Neuron (in vitro differentiated cells): ENCODE measurements at regions not wholly inside any gene's neighbourhood (a gene's known extent, or its start where the extent isn't known, plus 50 kb on each side); places are given as distances from the start of the nearest gene placed in this dataset.

Experiments
- H2AFZ ChIP-seq: one replicate; pipeline ENCODE4 v1.6.1; 2013; ENCODE audit warnings: low read depth, mild to moderate bottlenecking, inconsistent platforms, low read length, moderate library complexity
- H3K27me3 ChIP-seq: one replicate; pipeline ENCODE4 v1.6.1; 2013; ENCODE audit warnings: low read length; ENCODE audit not compliant: insufficient read depth
- H3K36me3 ChIP-seq: one replicate; pipeline ENCODE4 v1.6.1; 2013; ENCODE audit warnings: low read length; ENCODE audit not compliant: insufficient read depth
- H3K4me1 ChIP-seq: one replicate; pipeline ENCODE4 v1.6.1; 2013; ENCODE audit warnings: low read length; ENCODE audit not compliant: insufficient read depth
- H3K4me3 ChIP-seq: 2 replicates; pipeline ENCODE4 v1.5.1; 2013; ENCODE audit warnings: mild to moderate bottlenecking, low read length, moderate library complexity
- H3K9me3 ChIP-seq: one replicate; pipeline ENCODE4 v1.6.1; 2013; ENCODE audit warnings: low read length

DNA sequence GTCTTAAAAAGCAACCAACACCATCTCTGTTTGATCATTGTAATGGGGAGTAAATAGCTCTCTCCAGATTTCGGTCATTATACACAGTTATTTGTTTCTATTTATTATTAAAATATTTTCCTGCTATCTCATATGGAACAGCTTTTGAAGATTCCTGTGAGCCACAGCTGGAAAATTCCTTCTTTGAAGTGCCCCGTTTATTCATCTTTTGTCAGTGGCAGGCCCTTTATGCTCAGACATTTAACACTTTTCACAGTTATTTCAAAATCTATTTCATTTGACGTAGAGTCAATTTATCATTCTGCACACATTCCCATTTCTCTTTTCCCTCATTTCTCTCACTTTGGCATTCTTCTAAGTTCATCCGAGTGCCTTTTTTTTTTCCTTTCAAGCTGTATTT, 245.9 kb upstream of the ELAC2 start:
- Histone ChIP-seq H3K4me3 (no peak overlapping the region), H3K27me3 (peaks cover 4% of the 10 kb centered on the region), H3K4me1 (peaks cover 8% of the 10 kb centered on the region), H3K9me3 (no peaks in the 10 kb centered on the region), H3K36me3 (no peaks in the 10 kb centered on the region), H2AFZ (no peak overlapping the region)

DNA sequence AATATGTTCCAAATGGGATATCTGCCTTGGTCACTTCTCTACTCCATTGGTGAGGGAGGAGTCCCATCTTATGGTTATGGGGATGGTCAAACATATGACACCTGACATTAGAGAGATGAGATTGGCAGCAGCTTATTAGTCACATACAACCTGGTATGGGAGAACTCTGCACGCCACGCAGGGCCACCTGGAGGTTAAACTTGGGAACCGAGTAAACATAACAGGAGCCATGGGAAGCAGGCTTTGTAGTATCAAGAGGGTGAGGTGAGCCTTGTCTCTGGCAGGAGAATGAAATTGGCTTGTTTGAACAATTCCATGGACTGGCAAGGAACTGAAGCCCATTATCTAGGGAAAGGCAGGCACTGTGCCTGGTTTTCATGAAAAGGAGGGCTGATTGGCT, 238.7 kb upstream of the ELAC2 start:
- no peak overlapping the region for H3K4me3 ChIP-seq

DNA sequence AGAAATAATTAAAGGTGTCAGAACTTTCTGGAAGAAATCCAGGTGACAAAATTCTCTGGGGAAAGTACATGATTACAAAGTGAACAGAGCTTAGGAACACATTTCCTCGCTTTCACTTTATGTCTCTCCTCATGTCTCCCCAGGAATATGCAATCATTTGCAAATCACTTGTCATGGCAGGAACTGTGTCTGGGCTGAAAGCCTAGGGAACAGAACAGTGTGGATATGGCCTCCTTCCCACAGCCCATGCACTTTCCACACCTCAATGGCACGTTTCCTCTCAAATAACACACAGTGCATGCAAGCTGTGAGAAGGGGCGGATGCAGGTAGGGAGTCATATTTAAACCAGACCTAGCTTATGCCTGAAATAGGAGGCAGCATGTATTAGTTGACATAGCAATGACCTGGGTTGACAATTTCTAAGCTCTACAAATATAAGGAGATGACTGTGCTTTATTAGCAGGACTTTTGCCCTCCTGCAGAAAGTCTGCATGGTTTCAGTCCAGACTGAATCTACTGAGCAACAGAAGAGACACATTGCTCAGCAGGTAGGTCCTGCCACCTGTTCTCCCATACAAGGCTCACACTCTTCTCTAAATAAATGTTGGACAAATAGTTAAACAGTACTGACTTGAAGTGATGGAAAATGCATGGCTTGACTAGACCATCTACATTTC, 236.0 kb upstream of the ELAC2 start:
- Histone ChIP-seq H3K4me3 (no peak overlapping the region), H3K36me3 (no peaks in the 10 kb centered on the region), H2AFZ (no peak overlapping the region), H3K4me1 (no peaks in the 10 kb centered on the region), H3K9me3 (peaks cover 2% of the 10 kb centered on the region), H3K27me3 (no peaks in the 10 kb centered on the region)

More for the DNA sequence above, 238.7 kb upstream of the ELAC2 start:
- H3K4me1 ChIP-seq = no peaks in the 10 kb centered on the region
- H2AFZ ChIP-seq = no peak overlapping the region
- H3K36me3 ChIP-seq = no peaks in the 10 kb centered on the region
- no peaks in the 10 kb centered on the region for H3K27me3 ChIP-seq
- no peaks in the 10 kb centered on the region for H3K9me3 ChIP-seq

DNA sequence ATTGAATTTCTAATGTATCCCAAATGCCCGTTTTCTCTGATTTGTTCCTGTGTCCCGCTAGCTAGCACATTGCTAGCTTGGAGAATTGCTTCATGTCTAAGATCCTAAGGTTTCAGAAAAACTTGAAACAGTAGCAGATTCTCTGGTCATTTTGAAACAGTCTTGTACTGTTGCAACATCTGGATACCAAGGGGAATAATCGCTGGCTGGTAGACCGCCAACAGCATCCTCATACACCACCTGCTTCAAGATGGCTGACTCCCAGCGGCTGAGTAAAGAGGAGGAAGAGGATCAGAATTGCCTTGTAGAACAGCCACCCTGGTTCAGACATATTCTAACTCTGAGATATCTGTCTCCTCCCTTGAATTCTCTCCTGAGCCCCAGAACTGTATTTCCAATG, 226.7 kb upstream of the ELAC2 start:
- Histone ChIP-seq H3K4me1 (no peaks in the 10 kb centered on the region), H3K36me3 (no peaks in the 10 kb centered on the region), H3K27me3 (no peaks in the 10 kb centered on the region), H3K4me3 (no peak overlapping the region), H3K9me3 (no peaks in the 10 kb centered on the region), H2AFZ (no peak overlapping the region)

DNA sequence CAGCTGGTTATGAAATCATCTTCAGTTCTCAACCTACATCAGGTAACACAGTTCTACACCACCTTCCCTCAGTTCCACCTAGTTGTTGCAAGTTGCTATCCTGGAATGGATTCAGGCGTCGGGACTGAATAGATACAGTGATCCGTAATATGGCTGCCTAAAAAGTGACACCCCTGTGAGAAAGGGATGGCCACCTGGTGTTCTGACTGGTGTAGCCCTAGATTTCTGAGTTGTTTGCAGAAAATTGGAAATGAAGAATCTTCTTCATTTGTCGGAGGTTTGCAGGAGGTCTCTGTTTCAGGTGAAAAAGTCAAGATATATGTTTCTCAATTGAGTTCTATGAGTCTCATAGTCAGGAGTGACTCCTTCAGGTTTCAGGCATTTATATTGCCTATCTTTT, 225.8 kb upstream of the ELAC2 start:
- H3K9me3 ChIP-seq = no peaks in the 10 kb centered on the region

DNA sequence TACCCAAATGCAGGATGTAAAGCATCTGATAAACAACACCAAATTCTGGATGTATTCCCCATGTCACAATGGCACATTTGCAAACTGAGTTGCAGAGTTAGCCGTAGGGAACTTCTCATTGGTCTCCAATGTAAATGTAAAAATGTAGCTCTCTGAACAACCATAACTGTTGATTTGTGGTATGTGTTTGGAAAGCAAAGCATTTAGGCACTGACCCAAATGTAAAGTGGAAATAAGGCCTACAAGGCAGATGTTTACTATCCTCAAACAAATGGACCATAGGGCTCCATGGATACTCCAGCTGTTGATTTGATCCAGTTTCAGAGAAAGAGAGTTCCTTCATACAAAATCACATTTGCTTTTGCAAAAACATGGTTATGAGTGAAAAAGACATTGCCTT, 223.0 kb upstream of the ELAC2 start:
- no peaks in the 10 kb centered on the region for H3K36me3 ChIP-seq
- H3K4me3 ChIP-seq = no peak overlapping the region
- no peaks in the 10 kb centered on the region for H3K27me3 ChIP-seq
- no peaks in the 10 kb centered on the region for H3K4me1 ChIP-seq
- no peaks in the 10 kb centered on the region for H3K9me3 ChIP-seq
- no peak overlapping the region for H2AFZ ChIP-seq

More for the DNA sequence above, 225.8 kb upstream of the ELAC2 start:
- no peaks in the 10 kb centered on the region for H3K27me3 ChIP-seq
- H3K4me3 ChIP-seq = no peak overlapping the region
- H3K36me3 ChIP-seq = no peaks in the 10 kb centered on the region
- H3K4me1 ChIP-seq = no peaks in the 10 kb centered on the region
- H2AFZ ChIP-seq = no peak overlapping the region

DNA sequence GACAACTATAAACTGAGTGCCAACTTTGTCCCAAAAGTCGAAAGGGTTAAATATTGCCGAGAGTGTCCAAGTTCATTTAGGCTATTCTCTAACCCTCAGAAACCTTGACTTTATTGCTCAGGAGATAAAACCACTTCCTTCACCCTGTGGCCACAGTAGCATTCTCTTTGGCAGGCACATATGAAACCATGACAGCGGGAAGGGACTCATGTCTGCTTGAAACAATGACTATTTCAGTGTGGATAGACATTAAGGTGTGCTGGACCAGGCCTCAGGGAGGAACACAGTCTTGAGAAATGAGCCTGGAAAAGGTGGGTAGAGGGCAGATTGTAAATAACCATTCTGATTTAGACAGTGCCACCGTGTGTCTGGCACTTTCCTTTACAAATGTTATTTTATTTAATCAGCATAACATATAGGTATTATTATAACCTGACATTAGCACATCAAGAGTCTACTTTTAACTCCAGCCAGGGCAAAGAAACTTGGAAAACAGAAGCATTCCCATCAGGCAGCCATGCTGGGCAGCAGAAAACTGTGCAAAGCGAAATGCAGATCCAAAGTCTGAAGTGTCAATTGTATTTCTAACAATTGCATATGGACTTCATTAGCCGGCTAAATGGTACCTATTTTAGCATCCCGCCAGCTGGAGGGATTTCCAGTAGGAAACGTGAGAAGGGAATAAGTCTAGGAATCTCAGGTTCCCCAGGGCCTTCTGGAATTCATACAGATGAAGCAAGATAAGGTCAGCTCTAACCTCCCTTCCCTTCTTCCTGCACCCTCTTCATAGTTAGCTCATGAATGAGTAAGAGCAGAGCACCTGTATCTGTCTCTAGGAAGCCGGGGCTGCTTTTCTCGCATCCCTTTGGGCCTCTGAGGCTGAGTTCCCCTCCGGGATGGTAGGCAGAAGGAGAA, 212.8 kb upstream of the ELAC2 start:
- Histone ChIP-seq H3K36me3 (no peaks in the 10 kb centered on the region), H2AFZ (no peak overlapping the region), H3K9me3 (no peaks in the 10 kb centered on the region), H3K4me3 (no peak overlapping the region), H3K27me3 (no peaks in the 10 kb centered on the region), H3K4me1 (no peaks in the 10 kb centered on the region)

DNA sequence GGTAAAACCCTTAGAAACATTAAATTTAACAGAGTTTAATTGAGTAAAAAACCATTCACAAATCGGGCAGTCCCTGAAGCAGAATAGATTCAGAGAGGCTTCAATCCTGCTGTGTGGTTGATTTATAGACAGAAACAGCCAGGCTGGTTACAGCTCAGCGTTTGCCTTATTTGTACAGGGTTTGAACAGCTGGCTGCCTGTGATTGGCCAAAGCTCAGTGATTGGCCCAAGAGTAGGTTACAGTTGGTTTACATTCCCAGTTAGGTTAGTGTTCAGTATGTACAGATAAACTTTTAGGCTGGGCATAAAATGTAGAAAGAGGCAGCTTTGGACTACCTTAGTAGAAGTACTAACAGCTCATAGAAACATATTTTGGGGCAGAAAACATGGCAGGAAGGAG, 210.4 kb upstream of the ELAC2 start:
- H3K27me3 ChIP-seq = no peaks in the 10 kb centered on the region
- no peaks in the 10 kb centered on the region for H3K36me3 ChIP-seq
- no peaks in the 10 kb centered on the region for H3K4me1 ChIP-seq
- no peaks in the 10 kb centered on the region for H3K9me3 ChIP-seq
- H2AFZ ChIP-seq = no peak overlapping the region
- no peak overlapping the region for H3K4me3 ChIP-seq

DNA sequence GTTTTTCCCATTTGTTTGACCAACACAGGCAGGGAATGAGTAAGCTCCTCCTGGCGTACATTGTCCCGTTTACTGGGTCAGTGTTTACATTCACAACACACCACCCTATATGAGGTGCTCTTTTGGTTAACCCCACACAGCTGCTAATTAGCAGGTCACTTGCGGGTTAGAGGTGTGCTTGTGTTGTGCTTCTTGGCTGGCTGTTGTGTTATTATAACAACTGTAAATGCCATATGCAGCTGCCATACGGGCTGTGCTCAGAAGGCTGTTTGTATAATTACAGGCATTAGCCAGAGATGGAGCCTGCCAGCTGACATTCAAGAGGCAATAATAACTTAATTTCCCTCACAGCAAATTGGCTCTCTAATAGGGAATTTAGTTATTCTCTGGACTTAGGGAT, 205.1 kb upstream of the ELAC2 start:
- Histone ChIP-seq H3K4me1 (no peaks in the 10 kb centered on the region), H2AFZ (no peak overlapping the region)

DNA sequence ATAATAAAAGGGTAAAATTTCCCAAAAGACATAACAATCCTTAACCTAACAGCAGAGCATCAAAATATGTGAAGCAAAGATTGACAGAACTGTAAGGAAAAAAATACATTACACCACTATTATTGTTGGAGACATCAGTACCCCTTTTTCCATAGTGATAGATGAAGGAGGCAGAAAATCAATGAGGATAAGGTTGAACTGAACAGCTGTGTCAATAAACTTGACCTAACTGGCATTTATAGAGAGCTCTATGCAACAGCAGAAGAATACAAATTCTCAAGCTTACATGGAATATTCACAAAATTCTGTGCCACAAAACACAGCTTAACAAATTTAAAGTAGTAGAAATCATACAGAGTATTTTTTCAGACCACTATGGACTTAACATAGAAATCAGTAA, 195.0 kb upstream of the ELAC2 start:
- Histone ChIP-seq H2AFZ (no peak overlapping the region), H3K4me3 (no peak overlapping the region), H3K9me3 (no peaks in the 10 kb centered on the region), H3K4me1 (no peaks in the 10 kb centered on the region), H3K36me3 (no peaks in the 10 kb centered on the region), H3K27me3 (no peaks in the 10 kb centered on the region)

More for the DNA sequence above, 205.1 kb upstream of the ELAC2 start:
- no peaks in the 10 kb centered on the region for H3K36me3 ChIP-seq
- no peaks in the 10 kb centered on the region for H3K9me3 ChIP-seq
- no peak overlapping the region for H3K4me3 ChIP-seq
- no peaks in the 10 kb centered on the region for H3K27me3 ChIP-seq

DNA sequence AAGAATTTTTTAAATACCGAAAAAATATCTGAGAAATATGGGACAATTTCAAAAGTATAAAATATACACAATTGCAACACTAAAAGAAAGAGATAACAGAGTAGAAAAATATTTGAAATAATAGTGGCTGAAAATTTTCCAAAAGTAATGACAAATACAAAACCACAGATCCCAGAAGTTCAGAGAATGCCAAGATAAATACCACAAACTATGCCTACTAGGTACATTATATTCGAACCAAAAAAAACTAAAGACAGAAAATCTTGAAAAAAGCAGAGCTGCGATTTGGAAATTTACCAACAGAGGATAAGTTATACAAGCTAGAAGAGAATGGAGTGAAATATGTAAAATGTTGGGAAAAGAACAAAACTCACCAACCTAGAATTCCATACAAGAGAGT, 191.3 kb upstream of the ELAC2 start:
- H3K36me3 ChIP-seq = no peaks in the 10 kb centered on the region
- no peaks in the 10 kb centered on the region for H3K9me3 ChIP-seq

DNA sequence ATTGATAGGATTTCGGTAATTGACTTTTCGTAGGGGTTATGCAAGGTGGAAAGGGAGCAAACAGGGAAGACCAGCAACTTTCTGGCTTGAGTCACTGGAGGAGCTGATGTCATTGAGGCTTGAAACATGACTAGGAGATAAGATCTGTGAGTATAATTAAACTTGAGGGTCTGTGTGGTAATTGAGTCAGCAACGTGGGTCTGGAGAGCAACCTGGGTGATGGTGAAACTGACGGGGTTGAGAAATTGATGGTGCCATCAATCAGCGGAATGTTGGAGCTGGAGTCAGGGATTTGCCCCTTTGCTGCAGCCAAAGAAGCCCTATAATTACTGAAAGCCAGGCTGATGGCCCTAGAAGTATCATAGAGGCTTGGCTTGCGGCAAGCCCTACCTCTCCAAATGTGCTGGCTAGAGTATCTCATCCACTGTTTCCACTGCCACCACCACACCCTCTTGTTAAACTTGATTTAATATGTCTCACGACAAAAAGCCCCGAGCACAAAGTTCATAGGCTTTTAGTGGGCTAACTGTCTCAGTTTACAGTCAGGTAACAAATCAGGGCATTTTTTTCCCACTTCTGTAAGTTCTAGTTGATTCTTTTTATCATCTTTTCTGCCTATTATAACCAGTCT, 186.9 kb upstream of the ELAC2 start:
- Histone ChIP-seq H3K4me3 (no peak overlapping the region), H3K4me1 (no peaks in the 10 kb centered on the region), H2AFZ (no peak overlapping the region), H3K9me3 (no peaks in the 10 kb centered on the region), H3K27me3 (no peaks in the 10 kb centered on the region), H3K36me3 (no peaks in the 10 kb centered on the region)

More for the DNA sequence above, 191.3 kb upstream of the ELAC2 start:
- Histone ChIP-seq H3K27me3 (no peaks in the 10 kb centered on the region), H2AFZ (no peak overlapping the region), H3K4me3 (no peak overlapping the region), H3K4me1 (no peaks in the 10 kb centered on the region)

DNA sequence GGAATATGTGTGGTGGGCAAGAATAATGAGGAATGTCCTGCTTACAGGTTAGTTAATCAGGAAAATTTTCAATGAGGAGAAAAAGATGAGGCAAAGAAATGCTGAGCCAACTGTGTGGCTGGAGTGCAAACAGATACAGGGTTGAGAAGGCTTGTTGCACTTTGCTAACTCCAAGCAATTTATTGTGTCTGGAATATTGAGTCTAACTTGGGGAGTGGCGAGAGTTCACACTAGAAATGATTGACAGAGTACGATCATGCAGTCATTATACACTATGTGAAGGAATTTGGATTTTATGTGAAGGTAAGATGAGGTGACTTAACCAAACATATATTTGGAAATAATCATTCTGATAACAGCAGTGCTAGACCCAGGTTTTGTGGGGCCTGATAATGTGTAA, 185.0 kb upstream of the ELAC2 start:
- Histone ChIP-seq H3K36me3 (no peaks in the 10 kb centered on the region), H2AFZ (no peak overlapping the region), H3K4me1 (no peaks in the 10 kb centered on the region), H3K27me3 (no peaks in the 10 kb centered on the region), H3K9me3 (no peaks in the 10 kb centered on the region), H3K4me3 (no peak overlapping the region)
